ENCODE measurements at regions not wholly inside any gene's neighbourhood (a gene's known extent, or its start where the extent isn't known, plus 50 kb on each side); places are given as distances from the start of the nearest gene placed in this dataset.

DNA sequence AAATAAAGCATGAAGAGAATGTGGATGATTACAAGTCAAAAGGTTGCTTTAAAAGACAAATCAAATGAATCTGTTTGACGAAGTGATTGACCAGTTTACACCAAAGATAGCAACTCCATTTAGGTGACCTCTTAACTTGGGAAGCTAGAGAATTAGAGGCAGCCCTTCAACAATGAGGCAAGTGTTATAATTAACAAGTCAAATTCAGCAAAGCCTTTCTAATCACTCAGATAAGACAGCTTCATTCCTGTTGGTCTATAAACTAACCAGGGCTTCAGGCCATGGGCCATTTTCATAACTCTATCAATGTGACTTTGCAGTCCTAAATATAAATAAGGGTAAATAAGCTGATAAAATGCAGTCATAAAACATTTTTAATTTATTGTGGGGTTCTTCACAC is 712.2 kb upstream of the SEMA6A start:
- H3K36me3 ChIP-seq: no peaks in the 10 kb centered on the region
- H3K27me3 ChIP-seq: no peaks in the 10 kb centered on the region
- WGBS: 71% methylated on average over 1 of the region's 1 CpG
- no peak overlapping the region for H3K27ac ChIP-seq
- DNase-seq (ENCODE audit: low spot score in 2 of 2): no peak
- H3K9me3 ChIP-seq: no peaks in the 10 kb centered on the region
- H3K4me3 ChIP-seq: no peak overlapping the region
- H3K4me1 ChIP-seq: no peaks in the 10 kb centered on the region
- TF ChIP-seq POLR2AphosphoS5 (IDR thresholded peaks at IDR 0.05) (no peak), EP300 (IDR thresholded peaks at IDR 0.05) (no peak), POLR2A (IDR thresholded peaks at IDR 0.05) (no peak)
- TF ChIP-seq, protein P1, sequence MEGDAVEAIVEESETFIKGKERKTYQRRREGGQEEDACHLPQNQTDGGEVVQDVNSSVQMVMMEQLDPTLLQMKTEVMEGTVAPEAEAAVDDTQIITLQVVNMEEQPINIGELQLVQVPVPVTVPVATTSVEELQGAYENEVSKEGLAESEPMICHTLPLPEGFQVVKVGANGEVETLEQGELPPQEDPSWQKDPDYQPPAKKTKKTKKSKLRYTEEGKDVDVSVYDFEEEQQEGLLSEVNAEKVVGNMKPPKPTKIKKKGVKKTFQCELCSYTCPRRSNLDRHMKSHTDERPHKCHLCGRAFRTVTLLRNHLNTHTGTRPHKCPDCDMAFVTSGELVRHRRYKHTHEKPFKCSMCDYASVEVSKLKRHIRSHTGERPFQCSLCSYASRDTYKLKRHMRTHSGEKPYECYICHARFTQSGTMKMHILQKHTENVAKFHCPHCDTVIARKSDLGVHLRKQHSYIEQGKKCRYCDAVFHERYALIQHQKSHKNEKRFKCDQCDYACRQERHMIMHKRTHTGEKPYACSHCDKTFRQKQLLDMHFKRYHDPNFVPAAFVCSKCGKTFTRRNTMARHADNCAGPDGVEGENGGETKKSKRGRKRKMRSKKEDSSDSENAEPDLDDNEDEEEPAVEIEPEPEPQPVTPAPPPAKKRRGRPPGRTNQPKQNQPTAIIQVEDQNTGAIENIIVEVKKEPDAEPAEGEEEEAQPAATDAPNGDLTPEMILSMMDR (IDR thresholded peaks at IDR 0.05): no peak

DNA sequence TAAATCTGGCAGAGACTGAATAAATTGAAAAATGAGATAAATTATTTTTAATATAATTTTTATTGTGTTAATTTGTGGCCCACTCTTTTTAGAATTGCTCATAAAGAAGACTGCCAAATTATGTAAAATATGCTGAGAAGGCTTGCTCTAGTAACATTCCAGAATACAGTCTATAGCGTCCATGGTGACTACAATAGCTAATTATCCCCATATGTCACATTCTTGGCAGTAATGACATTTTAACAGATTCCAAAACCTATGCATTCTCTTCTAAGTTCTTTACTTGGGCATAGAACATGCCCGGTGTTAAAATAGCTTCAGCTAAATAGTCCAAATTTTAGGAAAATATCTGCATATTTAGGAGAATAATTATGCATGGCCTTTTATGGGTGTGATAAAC is 697.0 kb upstream of the SEMA6A start:
- Histone ChIP-seq H3K9me3 (peaks cover 5% of the 10 kb centered on the region), H3K36me3 (no peaks in the 10 kb centered on the region), H3K27me3 (no peaks in the 10 kb centered on the region), H3K27ac (no peak overlapping the region), H3K4me3 (no peak overlapping the region), H3K4me1 (no peaks in the 10 kb centered on the region)
- no peak for DNase-seq (ENCODE audit: low spot score in 2 of 2)
- 55% methylated on average over 2 of the region's 2 CpGs for WGBS
- TF ChIP-seq POLR2A (IDR thresholded peaks at IDR 0.05): no peak
- TF ChIP-seq POLR2AphosphoS5 (IDR thresholded peaks at IDR 0.05): no peak
- TF ChIP-seq, protein P1 (IDR thresholded peaks at IDR 0.05): no peak
- TF ChIP-seq EP300 (IDR thresholded peaks at IDR 0.05): no peak

DNA sequence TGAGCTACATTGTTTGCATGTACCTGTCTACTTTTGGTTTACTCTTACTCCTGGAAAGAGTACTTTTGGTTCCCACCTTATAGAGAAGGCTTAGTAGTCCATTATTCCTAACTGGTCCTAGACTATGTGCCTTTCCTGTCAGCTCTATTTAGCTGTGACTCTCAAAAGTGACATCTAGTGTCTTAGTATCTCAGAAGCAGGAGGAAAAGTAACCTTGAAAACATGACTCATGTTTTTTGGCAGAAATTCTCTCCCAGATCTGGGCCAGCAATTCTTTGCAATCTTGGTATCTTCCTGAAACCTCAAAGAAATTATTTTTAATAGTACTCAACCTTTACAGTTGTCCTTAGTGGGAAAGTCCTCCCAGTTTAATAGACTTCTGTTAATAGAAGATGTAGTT is 691.7 kb upstream of the SEMA6A start:
- peaks cover 10% of the 10 kb centered on the region for H3K4me1 ChIP-seq
- no peaks in the 10 kb centered on the region for H3K27me3 ChIP-seq
- H3K4me3 ChIP-seq: no peak overlapping the region
- H3K27ac ChIP-seq: no peak overlapping the region
- no peak for DNase-seq (ENCODE audit: low spot score in 2 of 2)
- H3K36me3 ChIP-seq: no peaks in the 10 kb centered on the region
- H3K9me3 ChIP-seq: no peaks in the 10 kb centered on the region
- TF ChIP-seq POLR2AphosphoS5 (IDR thresholded peaks at IDR 0.05) (no peak), EP300 (IDR thresholded peaks at IDR 0.05) (no peak), POLR2A (IDR thresholded peaks at IDR 0.05) (no peak)
- TF ChIP-seq, protein P1 (IDR thresholded peaks at IDR 0.05): no peak

DNA sequence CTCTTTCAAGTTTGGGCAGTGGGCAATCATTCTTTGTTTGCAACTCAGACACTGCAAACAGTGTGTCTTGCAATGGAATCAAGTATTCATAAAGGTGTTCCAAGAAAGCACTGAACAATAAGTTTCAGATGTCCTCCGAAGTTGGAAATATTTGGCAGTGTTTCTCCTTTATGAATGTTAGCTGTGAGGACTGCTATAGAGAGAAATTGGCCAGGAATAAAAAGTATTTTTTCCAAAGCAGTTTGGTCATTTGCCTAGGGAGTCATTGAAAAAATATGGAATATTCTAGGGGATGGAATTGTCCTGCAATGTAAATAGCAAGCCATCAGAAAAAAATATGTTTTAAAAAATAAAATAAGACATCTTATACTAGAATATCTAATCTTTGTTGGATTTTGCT is 688.6 kb upstream of the SEMA6A start:
- no peaks in the 10 kb centered on the region for H3K27me3 ChIP-seq
- 21% methylated on average over 1 of the region's 1 CpG for WGBS
- TF ChIP-seq POLR2A (IDR thresholded peaks at IDR 0.05) (no peak), POLR2AphosphoS5 (IDR thresholded peaks at IDR 0.05) (no peak), EP300 (IDR thresholded peaks at IDR 0.05) (no peak)
- TF ChIP-seq, protein P1 (IDR thresholded peaks at IDR 0.05): no peak
- no peaks in the 10 kb centered on the region for H3K9me3 ChIP-seq
- no peak for DNase-seq (ENCODE audit: low spot score in 2 of 2)
- H3K4me1 ChIP-seq: peaks cover 10% of the 10 kb centered on the region
- H3K36me3 ChIP-seq: no peaks in the 10 kb centered on the region
- H3K27ac ChIP-seq: no peak overlapping the region
- H3K4me3 ChIP-seq: no peak overlapping the region

DNA sequence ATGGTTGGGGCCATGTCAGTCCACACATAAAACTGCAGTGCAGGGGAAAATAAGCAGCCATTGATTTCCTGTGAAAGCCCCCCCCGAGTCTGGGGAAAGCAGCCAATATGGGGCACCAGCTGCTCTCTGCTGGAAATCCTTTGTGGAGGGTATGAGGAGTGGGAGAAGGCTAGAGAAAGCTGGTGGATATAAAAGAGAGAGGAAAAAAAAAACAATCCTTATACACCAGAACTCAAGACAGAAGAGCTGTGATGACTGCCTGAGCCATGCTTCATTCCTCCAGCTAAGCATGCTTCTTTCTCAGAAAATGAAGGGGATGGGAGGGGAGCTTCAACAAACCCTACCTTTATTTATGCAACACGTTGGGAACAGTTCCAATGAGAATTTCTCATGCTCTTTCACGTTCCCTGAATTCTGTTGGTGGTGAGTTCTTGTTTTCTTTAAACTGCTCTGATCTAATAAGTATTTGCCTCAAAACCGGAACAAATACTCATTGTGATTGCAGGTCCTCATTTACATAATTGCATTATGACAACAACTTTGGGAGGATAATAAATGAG is 688.0 kb upstream of the SEMA6A start:
- TF ChIP-seq, protein P1 (IDR thresholded peaks at IDR 0.05): no peak
- TF ChIP-seq POLR2AphosphoS5 (IDR thresholded peaks at IDR 0.05) (no peak), EP300 (IDR thresholded peaks at IDR 0.05) (no peak), POLR2A (IDR thresholded peaks at IDR 0.05) (no peak)
- DNase-seq (ENCODE audit: low spot score in 2 of 2): no peak
- Histone ChIP-seq H3K27me3 (no peaks in the 10 kb centered on the region), H3K4me1 (peaks cover 10% of the 10 kb centered on the region), H3K9me3 (no peaks in the 10 kb centered on the region), H3K36me3 (no peaks in the 10 kb centered on the region), H3K27ac (no peak overlapping the region), H3K4me3 (no peak overlapping the region)
- WGBS: 42% methylated on average over 4 of the region's 4 CpGs
